ENCODE measurements at regions not wholly inside any gene's neighbourhood (a gene's known extent, or its start where the extent isn't known, plus 50 kb on each side); places are given as distances from the start of the nearest gene placed in this dataset.
"Not testable (repeated sequence)": the region's sequence is repeated elsewhere in the genome, so short reads cannot be mapped to it uniquely, and the experiment has no call there.

DNA sequence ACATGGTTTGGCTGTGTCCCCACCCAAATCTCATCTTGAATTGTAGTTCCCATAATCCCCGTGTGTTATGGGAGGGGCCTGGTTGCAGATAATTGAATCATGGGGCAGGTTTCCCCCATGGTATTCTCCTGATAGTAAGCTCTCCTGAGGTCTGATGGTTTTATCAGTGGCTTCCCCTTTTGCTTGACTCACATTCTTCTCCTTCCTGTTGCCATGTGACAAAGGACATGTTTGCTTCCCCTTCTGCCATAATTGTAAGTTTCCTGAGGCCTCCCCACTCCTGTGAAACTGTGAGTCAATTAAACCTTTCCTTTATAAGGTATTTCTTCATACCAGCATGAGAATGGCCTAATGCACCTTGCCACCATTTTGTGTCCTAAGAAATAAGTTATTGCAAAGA, 415.0 kb downstream of the COL11A1 start:
- Histone ChIP-seq H3K4me3 (no peak overlapping the region), H3K36me3 (no peaks in the 10 kb centered on the region), H3K4me1 (no peaks in the 10 kb centered on the region), H3K27me3 (no peaks in the 10 kb centered on the region), H3K27ac (no peak overlapping the region), H3K9me3 (no peaks in the 10 kb centered on the region)
- intact Hi-C loops (cut with DNase I; ENCODE audit: low total_unique reads) = no loop called here
- TF ChIP-seq POLR2A (IDR thresholded peaks at IDR 0.05) (no peak), POLR2AphosphoS5 (IDR thresholded peaks at IDR 0.05) (no peak)
- TF ChIP-seq, protein P1, sequence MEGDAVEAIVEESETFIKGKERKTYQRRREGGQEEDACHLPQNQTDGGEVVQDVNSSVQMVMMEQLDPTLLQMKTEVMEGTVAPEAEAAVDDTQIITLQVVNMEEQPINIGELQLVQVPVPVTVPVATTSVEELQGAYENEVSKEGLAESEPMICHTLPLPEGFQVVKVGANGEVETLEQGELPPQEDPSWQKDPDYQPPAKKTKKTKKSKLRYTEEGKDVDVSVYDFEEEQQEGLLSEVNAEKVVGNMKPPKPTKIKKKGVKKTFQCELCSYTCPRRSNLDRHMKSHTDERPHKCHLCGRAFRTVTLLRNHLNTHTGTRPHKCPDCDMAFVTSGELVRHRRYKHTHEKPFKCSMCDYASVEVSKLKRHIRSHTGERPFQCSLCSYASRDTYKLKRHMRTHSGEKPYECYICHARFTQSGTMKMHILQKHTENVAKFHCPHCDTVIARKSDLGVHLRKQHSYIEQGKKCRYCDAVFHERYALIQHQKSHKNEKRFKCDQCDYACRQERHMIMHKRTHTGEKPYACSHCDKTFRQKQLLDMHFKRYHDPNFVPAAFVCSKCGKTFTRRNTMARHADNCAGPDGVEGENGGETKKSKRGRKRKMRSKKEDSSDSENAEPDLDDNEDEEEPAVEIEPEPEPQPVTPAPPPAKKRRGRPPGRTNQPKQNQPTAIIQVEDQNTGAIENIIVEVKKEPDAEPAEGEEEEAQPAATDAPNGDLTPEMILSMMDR (IDR thresholded peaks at IDR 0.05) = no peak
- DNase-seq (ENCODE audit: low spot score in 2 of 2) = no peak

DNA sequence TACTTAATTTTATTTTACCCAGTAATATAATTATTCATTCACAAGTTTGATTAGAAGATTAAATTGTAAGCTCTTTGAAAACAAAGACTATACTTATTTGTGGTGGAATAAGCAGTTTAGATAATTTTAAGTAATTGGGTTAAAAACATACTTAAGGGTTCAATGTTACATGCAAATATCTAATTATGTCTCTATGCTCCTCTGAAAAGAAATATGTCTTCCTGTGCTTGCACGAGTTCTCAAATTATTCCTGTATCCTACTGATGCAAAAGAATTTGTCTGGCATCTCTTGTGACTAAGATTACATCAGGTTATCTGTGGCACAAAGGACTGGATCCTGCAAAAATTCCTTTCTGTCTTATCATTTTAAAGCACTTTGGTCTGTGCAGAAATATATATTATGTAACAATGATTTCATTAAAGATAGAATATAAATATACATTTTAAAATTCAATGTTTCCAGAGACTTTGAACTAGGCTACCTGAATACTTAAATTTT, 416.7 kb downstream of the COL11A1 start:
- intact Hi-C loops (cut with DNase I; ENCODE audit: low total_unique reads) = no loop called here
- no peaks in the 10 kb centered on the region for H3K27me3 ChIP-seq
- TF ChIP-seq POLR2A (IDR thresholded peaks at IDR 0.05) = no peak
- TF ChIP-seq POLR2AphosphoS5 (IDR thresholded peaks at IDR 0.05) = no peak
- TF ChIP-seq, protein P1 (IDR thresholded peaks at IDR 0.05) = no peak

DNA sequence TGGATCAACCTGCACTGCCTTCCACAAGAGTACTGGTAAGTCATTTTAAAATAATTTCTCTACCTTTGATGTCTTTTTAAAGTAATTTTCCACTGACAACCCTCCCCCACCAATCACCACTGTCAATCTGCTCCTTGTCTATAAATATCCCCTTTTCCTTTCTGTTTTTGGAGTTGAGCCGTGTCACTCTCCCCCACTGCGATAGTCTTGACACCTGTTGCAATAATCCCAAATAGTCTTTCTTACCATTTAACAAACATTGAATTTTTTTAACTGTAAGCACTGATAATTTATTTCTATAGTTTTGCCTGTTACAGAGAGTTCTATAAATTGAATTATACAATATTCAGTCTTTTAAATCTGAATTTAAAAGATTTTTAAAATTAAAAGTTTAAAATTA, 420.9 kb downstream of the COL11A1 start:
- Histone ChIP-seq H3K27me3 (no peaks in the 10 kb centered on the region), H3K4me3 (no peak overlapping the region), H3K9me3 (no peaks in the 10 kb centered on the region), H3K36me3 (no peaks in the 10 kb centered on the region), H3K4me1 (no peaks in the 10 kb centered on the region), H3K27ac (no peak overlapping the region)
- DNase-seq (ENCODE audit: low spot score in 2 of 2) = no peak
- TF ChIP-seq POLR2A (IDR thresholded peaks at IDR 0.05) (no peak), POLR2AphosphoS5 (IDR thresholded peaks at IDR 0.05) (no peak)
- TF ChIP-seq, protein P1 (IDR thresholded peaks at IDR 0.05) = no peak
- intact Hi-C loops (cut with DNase I; ENCODE audit: low total_unique reads) = no loop called here

More for the DNA sequence above, 416.7 kb downstream of the COL11A1 start:
- Histone ChIP-seq H3K27ac (no peak overlapping the region), H3K36me3 (no peaks in the 10 kb centered on the region), H3K4me3 (no peak overlapping the region), H3K4me1 (no peaks in the 10 kb centered on the region), H3K9me3 (no peaks in the 10 kb centered on the region)
- no peak for DNase-seq (ENCODE audit: low spot score in 2 of 2)

DNA sequence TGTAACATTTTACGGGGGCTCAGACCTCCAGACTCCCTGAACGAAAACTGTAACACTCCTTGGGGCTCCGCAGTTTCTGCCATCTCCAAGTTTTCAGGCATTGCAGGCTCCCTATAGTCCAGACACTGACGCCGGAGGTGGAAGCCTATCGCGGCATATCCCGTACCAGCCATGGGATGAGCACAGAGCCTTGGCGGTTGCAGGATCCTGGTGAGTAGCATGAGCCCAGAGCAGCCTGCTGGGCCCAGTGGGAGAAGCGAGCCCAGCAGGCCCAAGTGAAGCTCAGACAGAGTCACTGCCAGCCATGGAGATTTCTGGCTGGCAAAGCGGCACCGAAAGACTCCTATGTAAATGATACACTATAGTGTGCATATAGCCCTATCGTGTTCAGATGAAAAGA, 446.8 kb downstream of the COL11A1 start:
- Histone ChIP-seq H3K4me3 (no peak overlapping the region), H3K27me3 (no peaks in the 10 kb centered on the region), H3K27ac (no peak overlapping the region), H3K9me3 (peaks cover 0 to 7% of the 10 kb centered on the region in 2 donors), H3K4me1 (no peaks in the 10 kb centered on the region), H3K36me3 (no peaks in the 10 kb centered on the region)
- intact Hi-C loops (cut with DNase I; ENCODE audit: low total_unique reads) = no loop called here
- DNase-seq (ENCODE audit: low spot score in 2 of 2) = no peak
- TF ChIP-seq, protein P1 (IDR thresholded peaks at IDR 0.05) = no peak
- TF ChIP-seq POLR2A (IDR thresholded peaks at IDR 0.05) (no peak), POLR2AphosphoS5 (IDR thresholded peaks at IDR 0.05) (no peak)

DNA sequence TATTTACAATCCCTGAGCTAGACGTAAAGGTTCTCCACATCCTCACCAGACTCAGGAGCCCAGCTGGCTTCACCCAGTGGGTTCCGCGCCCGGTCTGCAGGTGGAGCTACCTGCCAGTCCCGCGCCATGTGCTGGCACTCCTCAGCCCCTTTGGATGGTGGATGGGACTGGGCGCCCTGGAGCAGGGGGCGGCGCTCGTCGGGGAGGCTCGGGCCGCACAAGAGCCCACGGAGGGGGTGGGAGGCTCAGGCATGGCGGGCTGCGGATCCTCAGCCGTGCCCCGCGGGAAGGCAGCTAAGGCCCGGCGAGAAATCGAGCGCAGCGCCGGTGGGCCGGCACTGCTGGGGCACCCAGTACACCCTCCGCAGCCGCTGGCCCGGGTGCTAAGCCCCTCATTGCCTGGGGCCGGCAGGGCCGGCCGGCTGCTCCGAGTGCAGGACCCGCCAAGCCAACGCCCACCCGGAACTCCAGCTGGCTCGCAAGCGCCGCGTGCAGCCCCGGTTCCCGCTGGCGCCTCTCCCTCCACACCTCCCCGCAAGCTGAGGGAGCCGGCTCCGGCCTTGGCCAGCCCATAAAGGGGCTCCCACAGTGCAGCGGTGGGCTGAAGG, 448.3 kb downstream of the COL11A1 start:
- H3K27ac ChIP-seq; H3K36me3 ChIP-seq; DNase-seq (ENCODE audit: low spot score in 2 of 2); intact Hi-C loops (cut with DNase I; ENCODE audit: low total_unique reads); H3K4me1 ChIP-seq; H3K4me3 ChIP-seq; H3K27me3 ChIP-seq; H3K9me3 ChIP-seq: not testable (repeated sequence)

All from breast epithelium (tissue), 4 donors.